K562 (cell line): ENCODE measurements at regions not wholly inside any gene's neighbourhood (a gene's known extent, or its start where the extent isn't known, plus 50 kb on each side); places are given as distances from the start of the nearest gene placed in this dataset.

Experiments used
- ATAC-seq: fragments of 200-7000 bp; cut with Tn5 transposase; 3 replicates; pipeline ENCODE4 v1.9.1; 2020; ENCODE audit warnings: moderate library complexity
- BruUV-seq: library from RNA; stranded (reverse); fragments of 400-500 nt; replicated peaks from 2 replicates; lab custom pipeline; 2021; lab: Mats Ljungman, UMichigan
- CTCF ChIA-PET: fragments of 300-600 bp; formaldehyde crosslinking; extraction: SDS; loops from one replicate; lab custom pipeline; 2021; ENCODE audit warnings: low intra/inter-chr PET ratio; lab: Yijun Ruan, JAX
- POLR2A ChIA-PET: fragments of 300-600, 350-650 bp; sonication (Branson Sonifier 250); formaldehyde crosslinking; extraction: SDS; loops from one replicate; lab custom pipeline; 2021; ENCODE audit warnings: antibody characterized with exemption, inconsistent platforms; lab: Yijun Ruan, JAX
- DNase-seq, 4 experiments: peaks; one replicate each; pipeline versions ENCODE4 v3.0.0 to v3.0.0-alpha.2; 2011 to 2018; ENCODE audit warnings: low spot score in 3 of 4, mixed read lengths in 3 of 4; ENCODE audit errors: extremely low read depth in 1 of 4
- FAIRE-seq: peaks from 2 replicates; lab custom pipeline; 2011; peaks lifted over from hg19 to GRCh38; lab: Jason Lieb, UNC
- H2AFZ ChIP-seq: 2 replicates; pipeline ENCODE4 v1.6.0; 2011; ENCODE audit warnings: low read depth, low read length, control low read depth, inconsistent platforms
- H3K27ac ChIP-seq: fragments of 200-600 bp; 3 replicates; pipeline ENCODE4 v1.8.0; 2011; ENCODE audit warnings: low read depth, mild to moderate bottlenecking, control low read depth, inconsistent platforms, low read length, moderate library complexity, mixed read lengths; ENCODE audit errors: extremely low read depth
- H3K27me3 ChIP-seq, 2 experiments: fragments of 300-600 bp in 1 of 2; 2 replicates in 1 of 2; 3 replicates in 1 of 2; pipeline versions ENCODE4 v1.6.0 to v1.8.0; 2011; ENCODE audit warnings: inconsistent platforms in 2 of 2, low read length in 2 of 2, mild to moderate bottlenecking in 1 of 2, mixed read lengths in 1 of 2, moderate library complexity in 1 of 2; ENCODE audit not compliant: control insufficient read depth in 2 of 2, insufficient read depth in 2 of 2
- H3K36me3 ChIP-seq: fragments of 300-600 bp; 3 replicates; pipeline ENCODE4 v1.8.0; 2011; ENCODE audit warnings: mild to moderate bottlenecking, low read length, inconsistent platforms; ENCODE audit not compliant: control insufficient read depth, insufficient read depth
- H3K4me1 ChIP-seq, 2 experiments: fragments of 200-600 bp in 1 of 2; replicated peaks in 1 of 2; 2 replicates in 1 of 2; 3 replicates in 1 of 2; pipeline versions ENCODE4 v1.5.1 to v1.8.0; 2011; ENCODE audit warnings: inconsistent platforms in 2 of 2, low read length in 2 of 2, mild to moderate bottlenecking in 1 of 2, mixed read lengths in 1 of 2, moderate library complexity in 1 of 2; ENCODE audit not compliant: control insufficient read depth in 2 of 2, insufficient read depth in 2 of 2
- H3K4me2 ChIP-seq: 2 replicates; pipeline ENCODE4 v1.6.1; 2011; ENCODE audit warnings: low read length, control low read depth, inconsistent platforms, mixed read lengths; ENCODE audit not compliant: insufficient read depth
- H3K4me3 ChIP-seq: fragments of 200-600 bp; sonication (generic), shearing (Covaris generic); 2 replicates; pipeline ENCODE4 v1.5.1; 2016; ENCODE audit warnings: control low read depth, inconsistent platforms
- H3K79me2 ChIP-seq: fragments of 200-600 bp; 3 replicates; pipeline ENCODE4 v1.8.0; 2011; ENCODE audit warnings: low read length, inconsistent platforms; ENCODE audit not compliant: control insufficient read depth, insufficient read depth
- H3K9ac ChIP-seq, 2 experiments: 2 replicates each; pipeline versions ENCODE4 v1.6.0 to v1.6.1; 2011; ENCODE audit warnings: low read depth in 2 of 2, low read length in 2 of 2, control low read depth in 1 of 2, inconsistent platforms in 1 of 2, mild to moderate bottlenecking in 1 of 2, mixed read lengths in 1 of 2; ENCODE audit not compliant: insufficient read depth in 1 of 2
- H3K9me1 ChIP-seq: one replicate; pipeline ENCODE4 v1.6.0; 2011; ENCODE audit warnings: inconsistent platforms, mild to moderate bottlenecking, low read length, moderate library complexity; ENCODE audit not compliant: control insufficient read depth, insufficient read depth
- H3K9me3 ChIP-seq: replicated peaks from 2 replicates; pipeline ENCODE4 v1.5.1; 2011; ENCODE audit warnings: low read depth, low read length, inconsistent platforms; ENCODE audit not compliant: control insufficient read depth, insufficient read depth
- H4K20me1 ChIP-seq: replicated peaks from 2 replicates; pipeline ENCODE4 v1.6.1; 2011; ENCODE audit warnings: low read length, inconsistent platforms, mixed read lengths; ENCODE audit not compliant: control insufficient read depth, insufficient read depth
- HMG20B ChIP-seq: fragments of 250-450 bp; sonication (Bioruptor Pico); IDR thresholded peaks from 2 replicates; pipeline ENCODE4 v1.5.0; 2021; ENCODE audit warnings: mild to moderate bottlenecking
- PBX2 ChIP-seq, 2 experiments: IDR thresholded peaks in 1 of 2; conservative IDR thresholded peaks in 1 of 2; 2 replicates each; pipeline ENCODE4 v1.6.1; 2016; ENCODE audit warnings: low read depth in 2 of 2, mild to moderate bottlenecking in 1 of 2, missing compliant biosample characterization in 1 of 2, missing genetic modification characterization in 1 of 2, moderate library complexity in 1 of 2
- TAF1 ChIP-seq: IDR thresholded peaks from 2 replicates; pipeline ENCODE4 v1.6.1; 2011; ENCODE audit warnings: mild to moderate bottlenecking, low read length, moderate library complexity; ENCODE audit not compliant: insufficient read depth, control insufficient read depth, severe bottlenecking; ENCODE audit errors: extremely low read depth
- ZC3H8 ChIP-seq: fragments of 450-650 bp; IDR thresholded peaks from 2 replicates; pipeline ENCODE4 v1.6.1; 2017
- ZKSCAN3 ChIP-seq: fragments of 250-450 bp; sonication (Bioruptor Pico); IDR thresholded peaks from 2 replicates; pipeline ENCODE4 v1.4.0; 2020
- WGBS: fragments of 100-300 bp; shearing (Covaris generic); methylation state at CpG from one replicate; pipeline ENCODE4 v1.1.6; 2016; ENCODE audit warnings: low coverage, mixed read lengths; ENCODE audit not compliant: insufficient coverage; ENCODE audit errors: missing lambda C conversion rate; 5-methylcytosine and 5-hydroxymethylcytosine counted together
- in situ Hi-C: fragments of 300-500 bp; cut with MboI; formaldehyde crosslinking; loops from 4 replicates; pipeline ENCODE4 v1.15.0; 2018; ENCODE audit warnings: inconsistent platforms, mixed read lengths
- intact Hi-C: fragments of 100-400 bp; cut with micrococcal nuclease; formaldehyde crosslinking; loops from 2 replicates; pipeline ENCODE4 v1.14.2; 2022

GRCh38 chr9:87140605-87141109 lies 193.4 kb upstream of the GAS1 start:
- no peaks in the 10 kb centered on the region for H3K79me2 ChIP-seq
- in situ Hi-C loops: no loop called here
- H2AFZ ChIP-seq: no peak overlapping the region
- ATAC-seq: no peak
- no peaks in the 10 kb centered on the region for H3K9me3 ChIP-seq
- no peak for TF ChIP-seq ZC3H8
- TF ChIP-seq HMG20B: no peak
- TF ChIP-seq PBX2 (CRISPR knock-in tag; IDR thresholded peaks at IDR 0.05; ENCODE audit: low read depth): no peak
- TF ChIP-seq PBX2 (tag; conservative IDR thresholded peaks at IDR 0.05; ENCODE audit: low read depth): no peak
- TF ChIP-seq ZKSCAN3 (CRISPR knock-in tag): no peak
- no peak for TF ChIP-seq TAF1
- ChIA-PET POLR2A (no interaction called here), CTCF (no interaction called here)
- no peaks in the 10 kb centered on the region for H4K20me1 ChIP-seq
- H3K36me3 ChIP-seq: no peaks in the 10 kb centered on the region
- BruUV-seq: no TSS peak
- no peak overlapping the region for H3K9ac ChIP-seq
- intact Hi-C loops: no loop called here
- no peak overlapping the region for H3K27ac ChIP-seq
- H3K4me1 ChIP-seq: no peaks in the 10 kb centered on the region
- peaks cover 2 to 7% of the 10 kb centered on the region in 2 experiments; a peak in 3 of 5 replicates for H3K27me3 ChIP-seq
- H3K9me1 ChIP-seq: no peaks in the 10 kb centered on the region
- H3K4me2 ChIP-seq: no peak overlapping the region
- no peak overlapping the region for H3K4me3 ChIP-seq
- WGBS: 0% methylated on average over 4 of the region's 6 CpGs
- no peak for DNase-seq
- FAIRE-seq: no peak
